ENCODE measurements at regions not wholly inside any gene's neighbourhood (a gene's known extent, or its start where the extent isn't known, plus 50 kb on each side); places are given as distances from the start of the nearest gene placed in this dataset.
"Not testable (repeated sequence)": the region's sequence is repeated elsewhere in the genome, so short reads cannot be mapped to it uniquely, and the experiment has no call there.

- FAIRE-seq (no peak), DNase-seq (ENCODE audit: insufficient read length, low spot score) (no peak)
These were observed 148.1 kb downstream of the PCDH7 start for GRCh38 chr4:30868111-30868895.

- FAIRE-seq; DNase-seq (ENCODE audit: insufficient read length, low spot score): not testable (repeated sequence)
These were observed 149.2 kb downstream of the PCDH7 start for GRCh38 chr4:30869387-30869786.

- no peak for FAIRE-seq
- no peak for DNase-seq (ENCODE audit: insufficient read length, low spot score)
These were observed 150.3 kb downstream of the PCDH7 start for GRCh38 chr4:30870513-30870912.

- FAIRE-seq, result no peak
These were observed 155.6 kb downstream of the PCDH7 start for GRCh38 chr4:30875658-30876269.

GRCh38 chr4:30879855-30880598 is 159.9 kb downstream of the PCDH7 start:
- DNase-seq (ENCODE audit: insufficient read length, low spot score) (no peak), FAIRE-seq (no peak)

More at GRCh38 chr4:30875658-30876269, 155.6 kb downstream of the PCDH7 start:
- DNase-seq (ENCODE audit: insufficient read length, low spot score), result no peak

- FAIRE-seq (no peak), DNase-seq (ENCODE audit: insufficient read length, low spot score) (no peak)
These were observed 161.8 kb downstream of the PCDH7 start for GRCh38 chr4:30881985-30882384.

GRCh38 chr4:30882443-30882842 is 162.3 kb downstream of the PCDH7 start:
- no peak for FAIRE-seq
- DNase-seq (ENCODE audit: insufficient read length, low spot score), result no peak

- FAIRE-seq (no peak), DNase-seq (ENCODE audit: insufficient read length, low spot score) (no peak)
These were observed 163.0 kb downstream of the PCDH7 start for GRCh38 chr4:30882995-30883675.

GRCh38 chr4:30901461-30902451 is 181.6 kb downstream of the PCDH7 start:
- FAIRE-seq, result peak; percentile 4
- DNase-seq (ENCODE audit: insufficient read length, low spot score), result no peak

GRCh38 chr4:30903502-30904214 is 183.5 kb downstream of the PCDH7 start:
- DNase-seq (ENCODE audit: insufficient read length, low spot score) (no peak), FAIRE-seq (no peak)

GRCh38 chr4:30904215-30904555 is 184.0 kb downstream of the PCDH7 start:
- FAIRE-seq, result no peak
- no peak for DNase-seq (ENCODE audit: insufficient read length, low spot score)

GRCh38 chr4:30904588-30904987 is 184.4 kb downstream of the PCDH7 start:
- FAIRE-seq, result no peak
- DNase-seq (ENCODE audit: insufficient read length, low spot score), result no peak

- DNase-seq (ENCODE audit: insufficient read length, low spot score) (no peak), FAIRE-seq (no peak)
These were observed 192.0 kb downstream of the PCDH7 start for GRCh38 chr4:30912098-30912714.

- DNase-seq (ENCODE audit: insufficient read length, low spot score), result no peak
- FAIRE-seq, result no peak
These were observed 196.4 kb downstream of the PCDH7 start for GRCh38 chr4:30916337-30917274.

GRCh38 chr4:30917946-30918345 is 197.8 kb downstream of the PCDH7 start:
- no peak for FAIRE-seq

GRCh38 chr4:30919458-30919857 is 199.3 kb downstream of the PCDH7 start:
- DNase-seq (ENCODE audit: insufficient read length, low spot score) (no peak), FAIRE-seq (no peak)

More at GRCh38 chr4:30917946-30918345, 197.8 kb downstream of the PCDH7 start:
- DNase-seq (ENCODE audit: insufficient read length, low spot score), result no peak

GRCh38 chr4:30920043-30920442 is 199.9 kb downstream of the PCDH7 start:
- FAIRE-seq (no peak), DNase-seq (ENCODE audit: insufficient read length, low spot score) (no peak)

GRCh38 chr4:30922625-30923024 is 202.5 kb downstream of the PCDH7 start:
- DNase-seq (ENCODE audit: insufficient read length, low spot score), result no peak
- FAIRE-seq, result no peak

All from GM19239 (cell line).